HL-60 (cell line): ENCODE measurements at regions not wholly inside any gene's neighbourhood (a gene's known extent, or its start where the extent isn't known, plus 50 kb on each side); places are given as distances from the start of the nearest gene placed in this dataset.

Experiments used
- DNase-seq, 2 experiments: peaks; one replicate each; pipeline ENCODE4 v3.0.0-alpha.2; 2010 to 2020; ENCODE audit warnings: low read depth in 1 of 2, low spot score in 1 of 2
- H3K27ac ChIP-seq: fragments of 250-450 bp; sonication (Bioruptor Pico); replicated peaks from 2 replicates; pipeline ENCODE4 v1.5.1; 2020; ENCODE audit warnings: mild to moderate bottlenecking, moderate library complexity
- H3K27me3 ChIP-seq: fragments of 250-450 bp; sonication (Bioruptor Pico); 2 replicates; pipeline ENCODE4 v1.5.1; 2021; ENCODE audit warnings: mild to moderate bottlenecking, moderate library complexity; ENCODE audit not compliant: insufficient read depth, poor library complexity, severe bottlenecking
- H3K4me3 ChIP-seq: replicated peaks from 2 replicates; pipeline ENCODE4 v1.5.1; 2011; ENCODE audit warnings: mild to moderate bottlenecking, control low read depth, low read length; ENCODE audit not compliant: insufficient read depth
- GABPA ChIP-seq: IDR thresholded peaks from 2 replicates; pipeline ENCODE4 v1.6.1; 2012; ENCODE audit warnings: low read depth
- POLR2AphosphoS5 ChIP-seq: IDR thresholded peaks from 2 replicates; pipeline ENCODE4 v1.6.1; 2012; ENCODE audit warnings: low read depth
- SPI1 ChIP-seq: IDR thresholded peaks from 2 replicates; pipeline ENCODE4 v1.6.1; 2012; ENCODE audit warnings: low read depth, mild to moderate bottlenecking, borderline replicate concordance
- TF ChIP-seq, protein P1 (sequence below): IDR thresholded peaks from one replicate; pipeline ENCODE4 v1.5.1; 2011; ENCODE audit warnings: low read length, control low read depth, inconsistent platforms; ENCODE audit not compliant: insufficient read depth
- TF ChIP-seq, protein P2 (sequence below): IDR thresholded peaks from 2 replicates; pipeline ENCODE4 v1.6.1; 2012; ENCODE audit warnings: low read depth; ENCODE audit not compliant: insufficient replicate concordance

DNA sequence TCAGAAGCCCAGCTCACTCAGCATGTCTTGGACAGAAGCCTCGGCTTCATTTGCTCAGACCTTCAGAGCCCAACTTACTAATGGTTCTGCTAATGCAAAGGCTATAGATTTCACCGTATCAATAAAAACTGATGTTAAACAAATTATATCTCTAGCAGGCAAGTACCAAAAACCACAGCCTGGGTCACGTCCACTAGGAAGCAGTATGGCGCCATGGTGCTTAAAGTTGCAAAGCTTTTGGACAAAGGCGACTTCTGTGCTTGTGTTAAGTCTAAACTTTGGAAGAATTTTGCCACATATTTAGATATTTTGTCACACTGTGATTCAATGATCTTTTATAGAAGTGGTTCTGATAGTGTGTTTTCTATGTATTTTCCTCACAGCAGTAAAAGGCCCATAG is 276.8 kb upstream of the PARD3B start:
- H3K27ac ChIP-seq, result no peak overlapping the region

DNA sequence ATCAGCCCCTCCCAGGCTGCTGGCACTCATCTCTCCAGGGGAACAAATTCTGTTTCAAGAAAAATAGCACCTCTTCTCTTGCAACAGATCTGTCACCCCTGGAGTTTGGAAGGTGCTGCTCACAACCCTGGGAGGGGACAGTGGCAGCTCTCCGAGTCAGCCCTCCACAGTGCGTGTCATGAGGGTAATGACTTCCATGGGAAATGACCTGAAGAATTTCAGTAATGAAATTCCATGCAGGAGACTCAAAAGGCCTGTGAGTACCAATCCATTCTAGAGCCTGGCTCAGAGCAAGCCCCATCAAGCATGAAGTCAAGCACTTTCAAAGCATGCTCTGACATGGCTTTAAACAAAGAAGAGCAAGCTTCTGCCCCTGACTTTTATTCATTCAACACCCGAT is 276.3 kb upstream of the PARD3B start:
- H3K4me3 ChIP-seq, result no peak overlapping the region
- no peak for TF ChIP-seq POLR2AphosphoS5
- no peak for TF ChIP-seq SPI1
- TF ChIP-seq, protein P1, sequence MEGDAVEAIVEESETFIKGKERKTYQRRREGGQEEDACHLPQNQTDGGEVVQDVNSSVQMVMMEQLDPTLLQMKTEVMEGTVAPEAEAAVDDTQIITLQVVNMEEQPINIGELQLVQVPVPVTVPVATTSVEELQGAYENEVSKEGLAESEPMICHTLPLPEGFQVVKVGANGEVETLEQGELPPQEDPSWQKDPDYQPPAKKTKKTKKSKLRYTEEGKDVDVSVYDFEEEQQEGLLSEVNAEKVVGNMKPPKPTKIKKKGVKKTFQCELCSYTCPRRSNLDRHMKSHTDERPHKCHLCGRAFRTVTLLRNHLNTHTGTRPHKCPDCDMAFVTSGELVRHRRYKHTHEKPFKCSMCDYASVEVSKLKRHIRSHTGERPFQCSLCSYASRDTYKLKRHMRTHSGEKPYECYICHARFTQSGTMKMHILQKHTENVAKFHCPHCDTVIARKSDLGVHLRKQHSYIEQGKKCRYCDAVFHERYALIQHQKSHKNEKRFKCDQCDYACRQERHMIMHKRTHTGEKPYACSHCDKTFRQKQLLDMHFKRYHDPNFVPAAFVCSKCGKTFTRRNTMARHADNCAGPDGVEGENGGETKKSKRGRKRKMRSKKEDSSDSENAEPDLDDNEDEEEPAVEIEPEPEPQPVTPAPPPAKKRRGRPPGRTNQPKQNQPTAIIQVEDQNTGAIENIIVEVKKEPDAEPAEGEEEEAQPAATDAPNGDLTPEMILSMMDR, result no peak
- TF ChIP-seq, protein P2, sequence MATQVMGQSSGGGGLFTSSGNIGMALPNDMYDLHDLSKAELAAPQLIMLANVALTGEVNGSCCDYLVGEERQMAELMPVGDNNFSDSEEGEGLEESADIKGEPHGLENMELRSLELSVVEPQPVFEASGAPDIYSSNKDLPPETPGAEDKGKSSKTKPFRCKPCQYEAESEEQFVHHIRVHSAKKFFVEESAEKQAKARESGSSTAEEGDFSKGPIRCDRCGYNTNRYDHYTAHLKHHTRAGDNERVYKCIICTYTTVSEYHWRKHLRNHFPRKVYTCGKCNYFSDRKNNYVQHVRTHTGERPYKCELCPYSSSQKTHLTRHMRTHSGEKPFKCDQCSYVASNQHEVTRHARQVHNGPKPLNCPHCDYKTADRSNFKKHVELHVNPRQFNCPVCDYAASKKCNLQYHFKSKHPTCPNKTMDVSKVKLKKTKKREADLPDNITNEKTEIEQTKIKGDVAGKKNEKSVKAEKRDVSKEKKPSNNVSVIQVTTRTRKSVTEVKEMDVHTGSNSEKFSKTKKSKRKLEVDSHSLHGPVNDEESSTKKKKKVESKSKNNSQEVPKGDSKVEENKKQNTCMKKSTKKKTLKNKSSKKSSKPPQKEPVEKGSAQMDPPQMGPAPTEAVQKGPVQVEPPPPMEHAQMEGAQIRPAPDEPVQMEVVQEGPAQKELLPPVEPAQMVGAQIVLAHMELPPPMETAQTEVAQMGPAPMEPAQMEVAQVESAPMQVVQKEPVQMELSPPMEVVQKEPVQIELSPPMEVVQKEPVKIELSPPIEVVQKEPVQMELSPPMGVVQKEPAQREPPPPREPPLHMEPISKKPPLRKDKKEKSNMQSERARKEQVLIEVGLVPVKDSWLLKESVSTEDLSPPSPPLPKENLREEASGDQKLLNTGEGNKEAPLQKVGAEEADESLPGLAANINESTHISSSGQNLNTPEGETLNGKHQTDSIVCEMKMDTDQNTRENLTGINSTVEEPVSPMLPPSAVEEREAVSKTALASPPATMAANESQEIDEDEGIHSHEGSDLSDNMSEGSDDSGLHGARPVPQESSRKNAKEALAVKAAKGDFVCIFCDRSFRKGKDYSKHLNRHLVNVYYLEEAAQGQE, result no peak
- TF ChIP-seq GABPA, result no peak
- no peak overlapping the region for H3K27ac ChIP-seq
- no peak for DNase-seq
- H3K27me3 ChIP-seq, result peaks cover 6% of the 10 kb centered on the region

More for the DNA sequence above, 276.8 kb upstream of the PARD3B start:
- H3K4me3 ChIP-seq, result no peak overlapping the region
- TF ChIP-seq GABPA (no peak), POLR2AphosphoS5 (no peak), SPI1 (no peak)
- TF ChIP-seq, protein P1, result no peak
- TF ChIP-seq, protein P2, result no peak
- no peak for DNase-seq
- peaks cover 8% of the 10 kb centered on the region for H3K27me3 ChIP-seq

DNA sequence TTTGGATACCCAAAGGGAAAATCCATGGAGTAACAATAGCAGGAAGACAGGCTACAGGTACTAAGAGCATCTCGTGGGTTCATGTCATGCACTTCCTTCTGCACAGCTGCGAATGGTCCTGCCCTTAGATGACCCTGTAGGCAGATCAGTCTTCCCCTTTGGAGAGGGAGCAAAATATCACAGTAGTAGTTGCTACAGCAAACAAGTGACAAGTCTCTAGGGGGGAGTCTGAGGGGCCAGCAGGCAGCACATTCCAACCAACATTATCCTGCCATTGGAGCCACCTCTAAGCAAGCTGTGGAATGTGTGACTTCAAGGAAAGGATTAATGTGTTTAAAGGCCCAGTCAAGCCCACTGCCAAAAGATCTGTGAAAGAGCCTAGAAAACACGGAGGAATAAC is 273.2 kb upstream of the PARD3B start:
- no peak overlapping the region for H3K4me3 ChIP-seq
- TF ChIP-seq, protein P2, result no peak
- TF ChIP-seq GABPA, result no peak
- no peak for DNase-seq
- H3K27ac ChIP-seq, result no peak overlapping the region
- H3K27me3 ChIP-seq, result no peaks in the 10 kb centered on the region
